Upper lobe of left lung (tissue), 4 donors: ENCODE measurements at regions not wholly inside any gene's neighbourhood (a gene's known extent, or its start where the extent isn't known, plus 50 kb on each side); places are given as distances from the start of the nearest gene placed in this dataset.

Experiments
- POLR2A ChIP-seq, 4 donors: fragments of 450-650 bp; IDR thresholded peaks; one replicate each; pipeline ENCODE4 v1.5.1; 2016 to 2017; ENCODE audit warnings: antibody characterized with exemption in 4 of 4, mild to moderate bottlenecking in 2 of 4
- POLR2AphosphoS5 ChIP-seq, 2 donors: sonication (generic); formaldehyde crosslinking; IDR thresholded peaks; one replicate each; pipeline ENCODE4 v1.5.1; 2017; ENCODE audit warnings: antibody characterized with exemption in 2 of 2
- TF ChIP-seq, protein P1 (sequence below), 6 experiments: fragments of 450-650 bp in 4 of 6; fragments of 200-600 bp in 2 of 6; sonication (generic) in 2 of 6; IDR thresholded peaks; one replicate each; pipeline ENCODE4 v1.5.1; 2016 to 2019; ENCODE audit warnings: antibody characterized with exemption in 6 of 6

DNA sequence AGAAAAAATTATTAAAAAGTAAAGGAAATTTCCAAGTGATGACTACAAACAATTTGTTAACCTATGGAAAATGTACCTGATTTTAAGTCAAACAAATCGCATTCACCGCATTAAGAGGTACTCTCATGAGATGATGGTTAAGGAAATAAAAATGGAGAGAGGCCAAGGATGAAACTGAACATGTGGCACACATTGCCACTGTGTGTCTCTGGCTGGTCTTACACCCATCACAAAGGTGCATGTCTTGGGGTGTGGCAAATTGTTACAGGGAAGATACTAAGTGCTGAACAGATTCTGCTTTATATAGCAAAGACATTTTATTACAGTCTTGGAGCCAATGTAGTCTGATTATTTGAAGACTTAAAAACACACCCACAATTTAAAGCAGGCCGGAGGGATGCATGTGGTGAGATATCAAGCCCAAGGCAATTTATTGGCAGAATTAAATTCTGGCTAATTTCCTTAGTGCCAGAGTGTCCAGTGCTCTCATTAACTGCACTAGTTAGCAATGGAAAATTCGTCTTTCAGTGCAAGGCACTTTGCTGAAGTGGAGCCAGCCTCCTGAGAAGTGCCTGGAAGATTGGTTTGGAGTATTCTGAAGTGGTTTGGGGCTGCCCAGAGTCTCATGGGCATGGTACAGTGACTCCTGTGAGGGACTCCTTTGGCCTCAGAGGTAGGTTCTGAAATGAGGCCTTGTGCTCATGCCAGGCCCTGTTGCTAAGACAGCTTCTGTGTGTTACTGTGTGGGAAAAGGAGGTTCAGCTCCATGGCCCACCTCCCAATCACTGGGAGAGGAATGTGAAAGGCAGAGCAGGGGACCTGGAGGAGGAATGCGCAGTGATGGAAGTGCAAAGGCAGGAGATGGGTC is 166.9 kb downstream of the BRMS1L start:
- TF ChIP-seq, protein P1, sequence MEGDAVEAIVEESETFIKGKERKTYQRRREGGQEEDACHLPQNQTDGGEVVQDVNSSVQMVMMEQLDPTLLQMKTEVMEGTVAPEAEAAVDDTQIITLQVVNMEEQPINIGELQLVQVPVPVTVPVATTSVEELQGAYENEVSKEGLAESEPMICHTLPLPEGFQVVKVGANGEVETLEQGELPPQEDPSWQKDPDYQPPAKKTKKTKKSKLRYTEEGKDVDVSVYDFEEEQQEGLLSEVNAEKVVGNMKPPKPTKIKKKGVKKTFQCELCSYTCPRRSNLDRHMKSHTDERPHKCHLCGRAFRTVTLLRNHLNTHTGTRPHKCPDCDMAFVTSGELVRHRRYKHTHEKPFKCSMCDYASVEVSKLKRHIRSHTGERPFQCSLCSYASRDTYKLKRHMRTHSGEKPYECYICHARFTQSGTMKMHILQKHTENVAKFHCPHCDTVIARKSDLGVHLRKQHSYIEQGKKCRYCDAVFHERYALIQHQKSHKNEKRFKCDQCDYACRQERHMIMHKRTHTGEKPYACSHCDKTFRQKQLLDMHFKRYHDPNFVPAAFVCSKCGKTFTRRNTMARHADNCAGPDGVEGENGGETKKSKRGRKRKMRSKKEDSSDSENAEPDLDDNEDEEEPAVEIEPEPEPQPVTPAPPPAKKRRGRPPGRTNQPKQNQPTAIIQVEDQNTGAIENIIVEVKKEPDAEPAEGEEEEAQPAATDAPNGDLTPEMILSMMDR (IDR thresholded peaks at IDR 0.05), result no peak
- TF ChIP-seq POLR2AphosphoS5 (IDR thresholded peaks at IDR 0.05) (no peak), POLR2A (IDR thresholded peaks at IDR 0.05) (no peak)
